ENCODE measurements at regions not wholly inside any gene's neighbourhood (a gene's known extent, or its start where the extent isn't known, plus 50 kb on each side); places are given as distances from the start of the nearest gene placed in this dataset.

GRCh38 chr20:40591119-40591518, 97.9 kb downstream of the MAFB start:
- TF ChIP-seq POLR2AphosphoS5 (IDR thresholded peaks at IDR 0.05; ENCODE audit: low read depth) (no peak), SPI1 (IDR thresholded peaks at IDR 0.05; ENCODE audit: borderline replicate concordance, low read depth) (no peak), REST (IDR thresholded peaks at IDR 0.05; ENCODE audit: insufficient replicate concordance, low read depth) (no peak), CTCF (IDR thresholded peaks at IDR 0.05; ENCODE audit: insufficient read depth, low read length) (no peak), GABPA (IDR thresholded peaks at IDR 0.05; ENCODE audit: low read depth) (no peak)
- Histone ChIP-seq H3K27ac (replicated peaks) (no peak overlapping the region), H3K4me3 (replicated peaks; ENCODE audit: insufficient read depth, low read length) (no peak overlapping the region), H3K27me3 (ENCODE audit: insufficient read depth, poor library complexity, severe bottlenecking) (peaks cover 2% of the 10 kb centered on the region)
- DNase-seq (ENCODE audit: low read depth in 1 of 2, low spot score in 1 of 2): no peak

- DNase-seq (ENCODE audit: low read depth in 1 of 2, low spot score in 1 of 2): no peak
- Histone ChIP-seq H3K4me3 (replicated peaks; ENCODE audit: insufficient read depth, low read length) (no peak overlapping the region), H3K27ac (replicated peaks) (no peak overlapping the region), H3K27me3 (ENCODE audit: insufficient read depth, poor library complexity, severe bottlenecking) (peaks cover 2% of the 10 kb centered on the region)
- TF ChIP-seq CTCF (IDR thresholded peaks at IDR 0.05; ENCODE audit: insufficient read depth, low read length) (no peak), SPI1 (IDR thresholded peaks at IDR 0.05; ENCODE audit: borderline replicate concordance, low read depth) (no peak), POLR2AphosphoS5 (IDR thresholded peaks at IDR 0.05; ENCODE audit: low read depth) (no peak), REST (IDR thresholded peaks at IDR 0.05; ENCODE audit: insufficient replicate concordance, low read depth) (no peak), GABPA (IDR thresholded peaks at IDR 0.05; ENCODE audit: low read depth) (no peak)
Measured at GRCh38 chr20:40589581-40589980, 99.5 kb downstream of the MAFB start.

GRCh38 chr20:40588891-40589290, 100.1 kb downstream of the MAFB start:
- DNase-seq (ENCODE audit: low read depth in 1 of 2, low spot score in 1 of 2): no peak
- H3K27ac ChIP-seq (replicated peaks): no peak overlapping the region
- peaks cover 2% of the 10 kb centered on the region for H3K27me3 ChIP-seq (ENCODE audit: insufficient read depth, poor library complexity, severe bottlenecking)
- TF ChIP-seq GABPA (IDR thresholded peaks at IDR 0.05; ENCODE audit: low read depth) (no peak), REST (IDR thresholded peaks at IDR 0.05; ENCODE audit: insufficient replicate concordance, low read depth) (no peak), CTCF (IDR thresholded peaks at IDR 0.05; ENCODE audit: insufficient read depth, low read length) (no peak)
- H3K4me3 ChIP-seq (replicated peaks; ENCODE audit: insufficient read depth, low read length): no peak overlapping the region
